AG04450 (cell line): ENCODE measurements at regions not wholly inside any gene's neighbourhood (a gene's known extent, or its start where the extent isn't known, plus 50 kb on each side); places are given as distances from the start of the nearest gene placed in this dataset.

Experiments used
- CTCF ChIA-PET: fragments of 300-600, 350-600 bp; formaldehyde crosslinking; extraction: SDS; loops from one replicate; lab custom pipeline; 2022; ENCODE audit warnings: antibody characterized with exemption, inconsistent platforms; lab: Charles Lee
- POLR2A ChIA-PET: fragments of 350-600 bp; formaldehyde crosslinking; extraction: SDS; loops from one replicate; lab custom pipeline; 2021; ENCODE audit warnings: antibody characterized with exemption, inconsistent platforms; lab: Yijun Ruan, JAX
- DNase-seq: peaks from one replicate; pipeline ENCODE4 v3.0.0-alpha.2; 2011; ENCODE audit warnings: low read depth, low spot score
- H3K27ac ChIP-seq: one replicate; pipeline ENCODE4 v1.5.1; 2012; ENCODE audit warnings: low read depth, low read length, control low read depth
- H3K27me3 ChIP-seq: one replicate; pipeline ENCODE4 v1.6.0; 2012; ENCODE audit warnings: low read length; ENCODE audit not compliant: control insufficient read depth, insufficient read depth
- H3K4me3 ChIP-seq: 2 replicates; pipeline ENCODE4 v1.5.1; 2011; ENCODE audit warnings: mild to moderate bottlenecking, low read depth, low read length, control low read depth
- H3K9me3 ChIP-seq: 2 replicates; pipeline ENCODE4 v1.5.1; 2012; ENCODE audit warnings: low read length; ENCODE audit not compliant: control insufficient read depth, insufficient read depth
- TF ChIP-seq, protein P1 (sequence below): IDR thresholded peaks from 2 replicates; pipeline ENCODE4 v1.5.1; 2011; ENCODE audit warnings: low read depth, low read length, control low read depth, inconsistent platforms

DNA sequence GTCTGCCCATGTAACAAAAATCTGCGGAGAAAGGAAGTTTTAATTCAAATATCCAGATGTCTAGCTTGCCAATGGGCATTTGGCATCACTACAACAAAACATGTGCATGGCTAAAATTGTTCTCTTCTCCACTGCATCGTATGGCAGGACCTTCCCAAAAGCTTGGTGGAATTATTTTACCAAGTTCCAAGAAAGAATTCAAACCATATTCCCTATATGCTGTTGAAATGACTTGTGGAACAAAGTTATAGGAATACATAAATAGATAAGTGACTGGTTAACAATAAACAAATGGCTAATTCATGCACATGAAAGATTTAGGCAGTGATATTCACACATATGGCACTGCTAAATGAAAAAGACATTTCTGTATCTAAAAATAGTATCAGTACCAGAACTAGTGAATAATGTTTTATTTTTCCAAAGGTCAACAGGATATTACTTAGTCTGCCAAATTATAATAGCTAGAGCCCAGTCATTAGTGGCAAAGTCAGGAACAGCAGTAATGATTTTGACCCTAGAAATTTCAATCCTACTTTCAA lies 425.4 kb upstream of the VRK2 start:
- Histone ChIP-seq H3K9me3 (no peaks in the 10 kb centered on the region), H3K27me3 (no peaks in the 10 kb centered on the region), H3K4me3 (no peak overlapping the region), H3K27ac (no peak overlapping the region)
- CTCF ChIA-PET, result no interaction called here
- DNase-seq, result no peak
- TF ChIP-seq, protein P1, sequence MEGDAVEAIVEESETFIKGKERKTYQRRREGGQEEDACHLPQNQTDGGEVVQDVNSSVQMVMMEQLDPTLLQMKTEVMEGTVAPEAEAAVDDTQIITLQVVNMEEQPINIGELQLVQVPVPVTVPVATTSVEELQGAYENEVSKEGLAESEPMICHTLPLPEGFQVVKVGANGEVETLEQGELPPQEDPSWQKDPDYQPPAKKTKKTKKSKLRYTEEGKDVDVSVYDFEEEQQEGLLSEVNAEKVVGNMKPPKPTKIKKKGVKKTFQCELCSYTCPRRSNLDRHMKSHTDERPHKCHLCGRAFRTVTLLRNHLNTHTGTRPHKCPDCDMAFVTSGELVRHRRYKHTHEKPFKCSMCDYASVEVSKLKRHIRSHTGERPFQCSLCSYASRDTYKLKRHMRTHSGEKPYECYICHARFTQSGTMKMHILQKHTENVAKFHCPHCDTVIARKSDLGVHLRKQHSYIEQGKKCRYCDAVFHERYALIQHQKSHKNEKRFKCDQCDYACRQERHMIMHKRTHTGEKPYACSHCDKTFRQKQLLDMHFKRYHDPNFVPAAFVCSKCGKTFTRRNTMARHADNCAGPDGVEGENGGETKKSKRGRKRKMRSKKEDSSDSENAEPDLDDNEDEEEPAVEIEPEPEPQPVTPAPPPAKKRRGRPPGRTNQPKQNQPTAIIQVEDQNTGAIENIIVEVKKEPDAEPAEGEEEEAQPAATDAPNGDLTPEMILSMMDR, result no peak
- POLR2A ChIA-PET, result no interaction called here

DNA sequence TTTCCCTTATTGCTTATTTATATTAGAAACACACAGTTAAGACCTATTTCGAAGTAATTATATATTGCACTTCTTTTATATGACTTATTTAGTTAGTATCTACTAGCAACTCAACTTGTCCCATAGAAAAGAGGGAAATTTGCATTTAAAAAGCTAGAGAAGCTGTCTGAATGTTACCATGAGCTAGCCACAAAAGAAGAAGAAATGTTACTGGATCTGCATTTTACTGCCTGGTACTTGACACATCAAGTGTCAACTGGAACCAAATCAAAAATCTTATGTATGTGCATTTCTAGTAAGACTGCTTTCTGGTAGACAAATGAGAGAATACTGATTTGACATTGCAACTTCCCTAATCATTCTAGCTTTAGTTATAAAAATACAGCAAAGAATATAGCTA lies 424.6 kb upstream of the VRK2 start:
- H3K27ac ChIP-seq, result no peak overlapping the region
- ChIA-PET POLR2A (no interaction called here), CTCF (no interaction called here)
- no peaks in the 10 kb centered on the region for H3K9me3 ChIP-seq
- TF ChIP-seq, protein P1, result no peak
- DNase-seq, result no peak
- no peaks in the 10 kb centered on the region for H3K27me3 ChIP-seq
- H3K4me3 ChIP-seq, result no peak overlapping the region

DNA sequence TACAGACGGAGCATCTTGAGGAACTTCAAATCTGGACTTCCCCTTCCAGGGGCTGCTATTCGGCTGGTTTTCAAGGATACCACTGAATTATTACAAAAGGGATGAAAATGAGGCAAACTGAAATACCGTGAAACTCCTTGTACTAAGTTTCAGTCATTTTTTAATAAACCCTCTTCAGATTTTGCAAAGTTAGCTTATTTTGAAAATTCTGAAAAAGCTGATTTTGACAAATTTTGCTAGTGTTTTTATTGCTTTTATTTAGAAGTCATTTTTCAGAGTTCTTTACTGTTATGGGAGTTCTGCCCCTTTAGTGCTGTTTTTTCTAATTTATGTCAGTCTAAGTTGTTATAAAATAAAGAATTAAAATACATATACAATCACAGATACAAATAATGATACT lies 390.4 kb upstream of the VRK2 start:
- no peak for DNase-seq
- POLR2A ChIA-PET, result no interaction called here
- Histone ChIP-seq H3K27me3 (no peaks in the 10 kb centered on the region), H3K27ac (no peak overlapping the region), H3K4me3 (no peak overlapping the region), H3K9me3 (peaks cover 4% of the 10 kb centered on the region; the same call in 1 of the 2 replicates)
- CTCF ChIA-PET, result no interaction called here
- TF ChIP-seq, protein P1, result no peak

DNA sequence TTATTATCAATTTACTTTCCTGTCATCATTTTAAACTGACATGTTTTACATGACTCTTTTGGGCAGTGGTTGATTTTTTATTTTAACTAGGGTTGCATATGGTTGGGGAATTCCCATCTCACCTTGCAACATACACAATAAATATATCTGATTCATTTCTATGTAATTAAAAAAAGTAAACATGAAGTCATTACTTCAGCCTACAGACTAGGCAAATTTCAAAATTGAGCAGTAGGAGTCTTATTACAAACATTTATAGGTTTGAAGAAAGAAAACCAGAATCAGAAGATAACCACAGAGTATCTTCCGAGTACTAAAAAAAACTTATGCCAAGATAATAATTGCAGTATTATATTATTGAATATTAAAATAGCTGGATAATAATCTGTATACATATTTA lies 377.0 kb upstream of the VRK2 start:
- TF ChIP-seq, protein P1, result no peak
- Histone ChIP-seq H3K27ac (no peak overlapping the region), H3K4me3 (no peak overlapping the region), H3K27me3 (no peaks in the 10 kb centered on the region), H3K9me3 (no peaks in the 10 kb centered on the region; the same call in 1 of the 2 replicates)
- POLR2A ChIA-PET, result no interaction called here
- DNase-seq, result no peak
- CTCF ChIA-PET, result no interaction called here

DNA sequence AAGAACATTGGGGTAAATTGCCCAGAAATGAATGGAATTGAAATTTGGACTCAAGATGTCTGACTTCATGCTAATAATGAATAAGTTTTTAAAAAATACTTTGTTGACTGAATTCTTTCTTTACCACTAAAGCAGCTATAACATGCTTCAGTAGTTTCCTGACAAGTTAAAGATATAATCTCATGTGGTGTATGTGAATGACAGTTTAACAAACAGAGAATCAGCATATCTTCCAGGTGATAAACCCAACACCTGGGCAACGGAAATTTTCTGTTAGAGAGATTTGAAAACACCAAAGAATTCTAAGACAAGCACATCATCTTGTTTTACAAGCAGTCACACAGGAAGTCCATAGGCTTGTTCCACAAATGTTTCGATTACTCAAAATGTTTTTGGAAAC lies 372.6 kb upstream of the VRK2 start:
- no peak overlapping the region for H3K4me3 ChIP-seq
- CTCF ChIA-PET, result no interaction called here
- H3K27me3 ChIP-seq, result no peaks in the 10 kb centered on the region
- no peak overlapping the region for H3K27ac ChIP-seq
- DNase-seq, result no peak
- POLR2A ChIA-PET, result no interaction called here
- TF ChIP-seq, protein P1, result no peak
- H3K9me3 ChIP-seq, result no peaks in the 10 kb centered on the region
